Activated T-cell treated with anti-CD3 and anti-CD28 coated beads, Interleukin-2, amount 50 U/mL, for 72 hours (primary cell): ENCODE measurements at regions not wholly inside any gene's neighbourhood (a gene's known extent, or its start where the extent isn't known, plus 50 kb on each side); places are given as distances from the start of the nearest gene placed in this dataset.

Experiments used
- ATAC-seq, 2 donors: fragments of 150-1000 bp; cut with Tn5 transposase; replicated peaks in 1 of 2; 2 replicates each; pipeline ENCODE4 v1.10.0; 2021; ENCODE audit warnings: moderate library complexity in 2 of 2, mild to moderate bottlenecking in 1 of 2
- DNase-seq, 2 donors: peaks; one replicate each; pipeline ENCODE4 v3.0.0; 2021 to 2022; ENCODE audit warnings: mixed read lengths in 1 of 2
- H3K27ac Mint-ChIP-seq: one replicate; pipeline ENCODE4 v1.8.0; 2022; ENCODE audit warnings: mild to moderate bottlenecking, moderate library complexity, mixed read lengths
- H3K27me3 Mint-ChIP-seq: one replicate; pipeline ENCODE4 v1.8.0; 2022; ENCODE audit warnings: low read depth, mixed read lengths
- H3K36me3 Mint-ChIP-seq, 2 donors: one replicate each; pipeline ENCODE4 v1.8.0; 2022; ENCODE audit warnings: mixed read lengths in 2 of 2, mild to moderate bottlenecking in 1 of 2; ENCODE audit not compliant: insufficient read depth in 2 of 2
- H3K4me1 Mint-ChIP-seq: one replicate; pipeline ENCODE4 v1.8.0; 2022; ENCODE audit warnings: low read depth, mixed read lengths
- H3K4me3 Mint-ChIP-seq, 2 donors: one replicate each; pipeline ENCODE4 v1.8.0; 2022; ENCODE audit warnings: mild to moderate bottlenecking in 2 of 2, mixed read lengths in 2 of 2, moderate library complexity in 2 of 2
- H3K9me3 Mint-ChIP-seq, 2 donors: one replicate each; pipeline ENCODE4 v1.8.0; 2022; ENCODE audit warnings: mixed read lengths in 2 of 2

GRCh38 chr5:82849885-82850284 lies 227.3 kb downstream of the TMEM167A start:
- no peak for ATAC-seq

GRCh38 chr5:82847562-82847961 lies 229.6 kb downstream of the TMEM167A start:
- H3K27ac Mint-ChIP-seq = no peak overlapping the region
- H3K4me1 Mint-ChIP-seq = no peaks in the 10 kb centered on the region
- H3K4me3 Mint-ChIP-seq = no peak overlapping the region
- peaks cover 0 to 1% of the 10 kb centered on the region in 2 donors for H3K36me3 Mint-ChIP-seq
- peaks cover 0 to 3% of the 10 kb centered on the region in 2 donors for H3K9me3 Mint-ChIP-seq
- peaks cover 7% of the 10 kb centered on the region for H3K27me3 Mint-ChIP-seq
- DNase-seq (no peak), ATAC-seq (no peak)

More at GRCh38 chr5:82849885-82850284, 227.3 kb downstream of the TMEM167A start:
- no peak overlapping the region for H3K27ac Mint-ChIP-seq
- no peaks in the 10 kb centered on the region for H3K4me1 Mint-ChIP-seq
- DNase-seq = no peak
- peaks cover 5% of the 10 kb centered on the region for H3K27me3 Mint-ChIP-seq
- no peak overlapping the region for H3K4me3 Mint-ChIP-seq
- no peaks in the 10 kb centered on the region for H3K9me3 Mint-ChIP-seq
- H3K36me3 Mint-ChIP-seq = no peaks in the 10 kb centered on the region

GRCh38 chr5:82839881-82840280 lies 237.3 kb downstream of the TMEM167A start:
- Mint-ChIP-seq H3K36me3 (peaks cover 4 to 7% of the 10 kb centered on the region in 2 donors), H3K9me3 (peaks cover 7 to 13% of the 10 kb centered on the region in 2 donors)
- no peak for ATAC-seq

GRCh38 chr5:82835488-82835887 lies 241.7 kb downstream of the TMEM167A start:
- peaks cover 3 to 7% of the 10 kb centered on the region in 2 donors for H3K36me3 Mint-ChIP-seq
- H3K9me3 Mint-ChIP-seq = peaks cover 7 to 12% of the 10 kb centered on the region in 2 donors
- no peak overlapping the region for H3K27ac Mint-ChIP-seq
- ATAC-seq (no peak), DNase-seq (no peak)
- no peaks in the 10 kb centered on the region for H3K27me3 Mint-ChIP-seq
- H3K4me1 Mint-ChIP-seq = no peaks in the 10 kb centered on the region
- H3K4me3 Mint-ChIP-seq = no peak overlapping the region

More at GRCh38 chr5:82839881-82840280, 237.3 kb downstream of the TMEM167A start:
- no peak overlapping the region for H3K4me3 Mint-ChIP-seq
- no peak overlapping the region for H3K27ac Mint-ChIP-seq
- no peak for DNase-seq
- no peaks in the 10 kb centered on the region for H3K4me1 Mint-ChIP-seq
- peaks cover 2% of the 10 kb centered on the region for H3K27me3 Mint-ChIP-seq

- Mint-ChIP-seq H3K36me3 (peaks cover 3 to 7% of the 10 kb centered on the region in 2 donors), H3K4me1 (no peaks in the 10 kb centered on the region), H3K27me3 (no peaks in the 10 kb centered on the region), H3K4me3 (no peak overlapping the region), H3K9me3 (peaks cover 7 to 12% of the 10 kb centered on the region in 2 donors), H3K27ac (no peak overlapping the region)
- DNase-seq (no peak), ATAC-seq (no peak)
Measured at GRCh38 chr5:82834151-82834550, 243.0 kb downstream of the TMEM167A start.

GRCh38 chr5:82833277-82833676 lies 243.9 kb downstream of the TMEM167A start:
- DNase-seq = no peak
- no peak overlapping the region for H3K27ac Mint-ChIP-seq
- peaks cover 3 to 7% of the 10 kb centered on the region in 2 donors for H3K36me3 Mint-ChIP-seq
- no peaks in the 10 kb centered on the region for H3K27me3 Mint-ChIP-seq
- peaks cover 7 to 12% of the 10 kb centered on the region in 2 donors for H3K9me3 Mint-ChIP-seq
- H3K4me3 Mint-ChIP-seq = no peak overlapping the region
- no peaks in the 10 kb centered on the region for H3K4me1 Mint-ChIP-seq
- no peak for ATAC-seq

- Mint-ChIP-seq H3K27me3 (no peaks in the 10 kb centered on the region), H3K9me3 (peaks cover 7 to 12% of the 10 kb centered on the region in 2 donors), H3K4me3 (no peak overlapping the region), H3K27ac (no peak overlapping the region), H3K4me1 (no peaks in the 10 kb centered on the region), H3K36me3 (peaks cover 3 to 7% of the 10 kb centered on the region in 2 donors)
- DNase-seq = no peak
- no peak for ATAC-seq
Measured at GRCh38 chr5:82832445-82832844, 244.7 kb downstream of the TMEM167A start.

- DNase-seq (no peak), ATAC-seq (no peak)
- Mint-ChIP-seq H3K36me3 (no peaks in the 10 kb centered on the region), H3K4me1 (no peaks in the 10 kb centered on the region), H3K4me3 (no peak overlapping the region), H3K27ac (no peak overlapping the region), H3K27me3 (no peaks in the 10 kb centered on the region), H3K9me3 (no peaks in the 10 kb centered on the region)
Measured at GRCh38 chr5:82828211-82828610, 249.0 kb downstream of the TMEM167A start.

GRCh38 chr5:82827651-82828050 lies 249.5 kb downstream of the TMEM167A start:
- H3K4me3 Mint-ChIP-seq = no peak overlapping the region
- no peak overlapping the region for H3K27ac Mint-ChIP-seq
- H3K9me3 Mint-ChIP-seq = no peaks in the 10 kb centered on the region
- DNase-seq = no peak
- H3K36me3 Mint-ChIP-seq = no peaks in the 10 kb centered on the region
- no peaks in the 10 kb centered on the region for H3K27me3 Mint-ChIP-seq
- H3K4me1 Mint-ChIP-seq = no peaks in the 10 kb centered on the region
- no peak for ATAC-seq

- Mint-ChIP-seq H3K9me3 (no peaks in the 10 kb centered on the region), H3K36me3 (no peaks in the 10 kb centered on the region), H3K4me1 (peaks cover 19% of the 10 kb centered on the region), H3K27ac (no peak overlapping the region), H3K27me3 (no peaks in the 10 kb centered on the region), H3K4me3 (no peak overlapping the region)
- ATAC-seq = no peak
- DNase-seq = no peak
Measured at GRCh38 chr5:82822634-82822927, 254.6 kb downstream of the TMEM167A start.

GRCh38 chr5:82821846-82822633 lies 255.2 kb downstream of the TMEM167A start:
- DNase-seq (no peak), ATAC-seq (no peak)
- no peaks in the 10 kb centered on the region for H3K27me3 Mint-ChIP-seq
- no peaks in the 10 kb centered on the region for H3K9me3 Mint-ChIP-seq
- no peaks in the 10 kb centered on the region for H3K36me3 Mint-ChIP-seq
- no peak overlapping the region for H3K27ac Mint-ChIP-seq
- peaks cover 19% of the 10 kb centered on the region for H3K4me1 Mint-ChIP-seq
- no peak overlapping the region for H3K4me3 Mint-ChIP-seq

- DNase-seq (no peak), ATAC-seq (no peak)
- peaks cover 19% of the 10 kb centered on the region for H3K4me1 Mint-ChIP-seq
- H3K4me3 Mint-ChIP-seq = no peak overlapping the region
- H3K9me3 Mint-ChIP-seq = no peaks in the 10 kb centered on the region
- H3K27me3 Mint-ChIP-seq = no peaks in the 10 kb centered on the region
- H3K36me3 Mint-ChIP-seq = no peaks in the 10 kb centered on the region
- H3K27ac Mint-ChIP-seq = no peak overlapping the region
Measured at GRCh38 chr5:82820961-82821845, 256.0 kb downstream of the TMEM167A start.

- no peak for ATAC-seq
- Mint-ChIP-seq H3K27ac (no peak overlapping the region), H3K36me3 (no peaks in the 10 kb centered on the region), H3K4me3 (no peak overlapping the region), H3K4me1 (peaks cover 19% of the 10 kb centered on the region), H3K27me3 (no peaks in the 10 kb centered on the region), H3K9me3 (no peaks in the 10 kb centered on the region)
- no peak for DNase-seq
Measured at GRCh38 chr5:82820188-82820587, 257.0 kb downstream of the TMEM167A start.
